HEK293 (cell line): ENCODE measurements at regions not wholly inside any gene's neighbourhood (a gene's known extent, or its start where the extent isn't known, plus 50 kb on each side); places are given as distances from the start of the nearest gene placed in this dataset.
A peak's percentile ranks its signal among the peaks of the same experiment; 100 is the strongest.

Source experiments
- EGR2 ChIP-seq: fragments of 450-650 bp; formaldehyde crosslinking; IDR thresholded peaks from 2 replicates; pipeline ENCODE4 v1.5.1; 2016; ENCODE audit warnings: low read depth, missing biosample characterization, missing genetic modification characterization
- GFI1B ChIP-seq: fragments of 450-650 bp; formaldehyde crosslinking; IDR thresholded peaks from 2 replicates; pipeline ENCODE4 v1.5.1; 2016; ENCODE audit warnings: missing biosample characterization, missing genetic modification characterization
- HOXD13 ChIP-seq: sonication (generic); formaldehyde crosslinking; IDR thresholded peaks from 2 replicates; pipeline ENCODE4 v1.8.0; 2022; ENCODE audit warnings: missing genetic modification reagents, borderline replicate concordance
- KLF1 ChIP-seq: fragments of 450-650 bp; formaldehyde crosslinking; IDR thresholded peaks from 2 replicates; pipeline ENCODE4 v1.5.1; 2016; ENCODE audit warnings: missing biosample characterization, missing genetic modification characterization
- KLF10 ChIP-seq: fragments of 450-650 bp; IDR thresholded peaks from 2 replicates; pipeline ENCODE4 v1.5.1; 2018; ENCODE audit warnings: missing biosample characterization, mild to moderate bottlenecking, missing genetic modification characterization
- KLF7 ChIP-seq: fragments of 450-650 bp; formaldehyde crosslinking; IDR thresholded peaks from 2 replicates; pipeline ENCODE4 v1.5.1; 2016; ENCODE audit warnings: missing biosample characterization, missing genetic modification characterization, borderline replicate concordance
- KLF9 ChIP-seq: fragments of 450-650 bp; formaldehyde crosslinking; IDR thresholded peaks from 2 replicates; pipeline ENCODE4 v1.5.1; 2016; ENCODE audit warnings: missing biosample characterization, missing genetic modification characterization, low read depth
- PRDM1 ChIP-seq: fragments of 450-650 bp; formaldehyde crosslinking; IDR thresholded peaks from 2 replicates; pipeline ENCODE4; 2016; ENCODE audit warnings: missing biosample characterization, missing genetic modification characterization
- SCRT2 ChIP-seq: fragments of 450-650 bp; formaldehyde crosslinking; IDR thresholded peaks from 2 replicates; pipeline ENCODE4 v1.5.1; 2016; ENCODE audit warnings: missing biosample characterization, missing genetic modification characterization
- SP2 ChIP-seq: fragments of 450-650 bp; formaldehyde crosslinking; IDR thresholded peaks from 2 replicates; pipeline ENCODE4 v1.5.1; 2016; ENCODE audit warnings: missing biosample characterization, missing genetic modification characterization
- YY1 ChIP-seq: fragments of 450-650 bp; formaldehyde crosslinking; IDR thresholded peaks from 2 replicates; pipeline ENCODE4 v1.5.1; 2018; ENCODE audit warnings: missing biosample characterization, missing genetic modification characterization
- YY2 ChIP-seq: fragments of 450-650 bp; formaldehyde crosslinking; IDR thresholded peaks from 2 replicates; pipeline ENCODE4 v1.5.1; 2016; ENCODE audit warnings: missing biosample characterization, missing genetic modification characterization
- ZBTB21 ChIP-seq: fragments of 450-650 bp; formaldehyde crosslinking; IDR thresholded peaks from 2 replicates; pipeline ENCODE4 v1.5.1; 2017; ENCODE audit warnings: missing biosample characterization, missing genetic modification characterization
- ZBTB48 ChIP-seq: fragments of 450-650 bp; formaldehyde crosslinking; IDR thresholded peaks from 2 replicates; pipeline ENCODE4 v1.5.1; 2016; ENCODE audit warnings: missing biosample characterization, missing genetic modification characterization
- ZEB2 ChIP-seq: fragments of 450-650 bp; formaldehyde crosslinking; IDR thresholded peaks from 2 replicates; pipeline ENCODE4 v1.5.1; 2016; ENCODE audit warnings: missing biosample characterization, missing genetic modification characterization
- ZFP3 ChIP-seq: fragments of 450-650 bp; formaldehyde crosslinking; IDR thresholded peaks from 2 replicates; pipeline ENCODE4 v1.5.1; 2016; ENCODE audit warnings: low read depth, missing biosample characterization, missing genetic modification characterization
- ZNF10 ChIP-seq: fragments of 450-650 bp; formaldehyde crosslinking; IDR thresholded peaks from 2 replicates; pipeline ENCODE4 v1.5.1; 2017; ENCODE audit warnings: missing biosample characterization, missing genetic modification characterization
- ZNF112 ChIP-seq: fragments of 450-650 bp; formaldehyde crosslinking; IDR thresholded peaks from 2 replicates; pipeline ENCODE4 v1.5.0; 2017; ENCODE audit warnings: missing biosample characterization, missing genetic modification characterization
- ZNF157 ChIP-seq: fragments of 450-650 bp; formaldehyde crosslinking; IDR thresholded peaks from 2 replicates; pipeline ENCODE4 v1.5.1; 2016; ENCODE audit warnings: missing biosample characterization, missing genetic modification characterization
- ZNF16 ChIP-seq: fragments of 450-650 bp; formaldehyde crosslinking; IDR thresholded peaks from 2 replicates; pipeline ENCODE4 v1.5.1; 2016; ENCODE audit warnings: low read depth, missing biosample characterization, missing genetic modification characterization
- ZNF184 ChIP-seq: fragments of 450-650 bp; IDR thresholded peaks from 2 replicates; pipeline ENCODE4 v1.5.1; 2018; ENCODE audit warnings: missing biosample characterization, mild to moderate bottlenecking, missing genetic modification characterization
- ZNF2 ChIP-seq: fragments of 450-650 bp; formaldehyde crosslinking; IDR thresholded peaks from 2 replicates; pipeline ENCODE4 v1.5.1; 2016; ENCODE audit warnings: missing biosample characterization, missing genetic modification characterization
- ZNF23 ChIP-seq: fragments of 450-650 bp; formaldehyde crosslinking; IDR thresholded peaks from 2 replicates; pipeline ENCODE4 v1.5.1; 2016; ENCODE audit warnings: missing biosample characterization, missing genetic modification characterization, borderline replicate concordance
- ZNF24 ChIP-seq: fragments of 450-650 bp; formaldehyde crosslinking; IDR thresholded peaks from 2 replicates; pipeline ENCODE4 v1.5.1; 2016; ENCODE audit warnings: missing biosample characterization, missing genetic modification characterization
- ZNF248 ChIP-seq: fragments of 450-650 bp; formaldehyde crosslinking; IDR thresholded peaks from 2 replicates; pipeline ENCODE4 v1.5.1; 2017; ENCODE audit warnings: missing biosample characterization, missing genetic modification characterization
- ZNF311 ChIP-seq: fragments of 450-650 bp; formaldehyde crosslinking; IDR thresholded peaks from 2 replicates; pipeline ENCODE4 v1.5.1; 2017; ENCODE audit warnings: missing biosample characterization, missing genetic modification characterization, borderline replicate concordance
- ZNF324 ChIP-seq: fragments of 450-650 bp; formaldehyde crosslinking; IDR thresholded peaks from 2 replicates; pipeline ENCODE4 v1.5.1; 2016; ENCODE audit warnings: missing biosample characterization, missing genetic modification characterization
- ZNF335 ChIP-seq: fragments of 450-650 bp; formaldehyde crosslinking; conservative IDR thresholded peaks from 2 replicates; pipeline ENCODE4 v1.5.1; 2016; ENCODE audit warnings: missing biosample characterization, missing genetic modification characterization
- ZNF391 ChIP-seq: fragments of 450-650 bp; formaldehyde crosslinking; IDR thresholded peaks from 2 replicates; pipeline ENCODE4 v1.5.1; 2016; ENCODE audit warnings: low read depth, missing biosample characterization, missing genetic modification characterization, borderline replicate concordance
- ZNF426 ChIP-seq: fragments of 450-650 bp; formaldehyde crosslinking; IDR thresholded peaks from 2 replicates; pipeline ENCODE4 v1.5.1; 2017; ENCODE audit warnings: missing biosample characterization, missing genetic modification characterization, mild to moderate bottlenecking, inconsistent platforms, moderate library complexity
- ZNF433 ChIP-seq: fragments of 450-650 bp; formaldehyde crosslinking; IDR thresholded peaks from 2 replicates; pipeline ENCODE4 v1.5.1; 2016; ENCODE audit warnings: missing biosample characterization, missing genetic modification characterization, low read depth
- ZNF510 ChIP-seq: fragments of 450-650 bp; formaldehyde crosslinking; IDR thresholded peaks from 2 replicates; pipeline ENCODE4 v1.5.1; 2018; ENCODE audit warnings: mild to moderate bottlenecking, missing genetic modification characterization, missing biosample characterization; ENCODE audit not compliant: insufficient replicate concordance
- ZNF530 ChIP-seq: fragments of 450-650 bp; formaldehyde crosslinking; IDR thresholded peaks from 2 replicates; pipeline ENCODE4 v1.5.1; 2016; ENCODE audit warnings: low read depth, missing biosample characterization, missing genetic modification characterization
- ZNF549 ChIP-seq: fragments of 450-650 bp; IDR thresholded peaks from 2 replicates; pipeline ENCODE4 v1.5.1; 2018; ENCODE audit warnings: missing biosample characterization, missing genetic modification characterization, mild to moderate bottlenecking, inconsistent platforms, moderate library complexity
- ZNF555 ChIP-seq: fragments of 450-650 bp; formaldehyde crosslinking; conservative IDR thresholded peaks from 2 replicates; pipeline ENCODE4 v1.5.1; 2017; ENCODE audit warnings: missing biosample characterization, mild to moderate bottlenecking, missing genetic modification characterization, inconsistent platforms
- ZNF654 ChIP-seq: fragments of 450-650 bp; formaldehyde crosslinking; IDR thresholded peaks from 2 replicates; pipeline ENCODE4 v1.5.1; 2016; ENCODE audit warnings: low read depth, missing biosample characterization, missing genetic modification characterization
- ZNF658 ChIP-seq: fragments of 450-650 bp; formaldehyde crosslinking; IDR thresholded peaks from 2 replicates; pipeline ENCODE4; 2016; ENCODE audit warnings: missing biosample characterization, missing genetic modification characterization
- ZNF701 ChIP-seq: fragments of 450-650 bp; formaldehyde crosslinking; IDR thresholded peaks from 2 replicates; pipeline ENCODE4 v1.5.1; 2016; ENCODE audit warnings: missing biosample characterization, missing genetic modification characterization
- ZNF768 ChIP-seq: fragments of 450-650 bp; formaldehyde crosslinking; IDR thresholded peaks from 2 replicates; pipeline ENCODE4 v1.5.1; 2018; ENCODE audit warnings: missing biosample characterization, mild to moderate bottlenecking, missing genetic modification characterization
- ZNF791 ChIP-seq: fragments of 450-650 bp; formaldehyde crosslinking; IDR thresholded peaks from 2 replicates; pipeline ENCODE4 v1.5.1; 2016; ENCODE audit warnings: missing biosample characterization, missing genetic modification characterization
- ZXDB ChIP-seq: fragments of 450-650 bp; formaldehyde crosslinking; IDR thresholded peaks from 2 replicates; pipeline ENCODE4 v1.5.1; 2016; ENCODE audit warnings: missing biosample characterization, missing genetic modification characterization
- TF ChIP-seq, protein P1 (sequence below): fragments of 450-650 bp; formaldehyde crosslinking; IDR thresholded peaks from 2 replicates; pipeline ENCODE4 v1.5.1; 2016; ENCODE audit warnings: missing biosample characterization, missing genetic modification characterization

DNA sequence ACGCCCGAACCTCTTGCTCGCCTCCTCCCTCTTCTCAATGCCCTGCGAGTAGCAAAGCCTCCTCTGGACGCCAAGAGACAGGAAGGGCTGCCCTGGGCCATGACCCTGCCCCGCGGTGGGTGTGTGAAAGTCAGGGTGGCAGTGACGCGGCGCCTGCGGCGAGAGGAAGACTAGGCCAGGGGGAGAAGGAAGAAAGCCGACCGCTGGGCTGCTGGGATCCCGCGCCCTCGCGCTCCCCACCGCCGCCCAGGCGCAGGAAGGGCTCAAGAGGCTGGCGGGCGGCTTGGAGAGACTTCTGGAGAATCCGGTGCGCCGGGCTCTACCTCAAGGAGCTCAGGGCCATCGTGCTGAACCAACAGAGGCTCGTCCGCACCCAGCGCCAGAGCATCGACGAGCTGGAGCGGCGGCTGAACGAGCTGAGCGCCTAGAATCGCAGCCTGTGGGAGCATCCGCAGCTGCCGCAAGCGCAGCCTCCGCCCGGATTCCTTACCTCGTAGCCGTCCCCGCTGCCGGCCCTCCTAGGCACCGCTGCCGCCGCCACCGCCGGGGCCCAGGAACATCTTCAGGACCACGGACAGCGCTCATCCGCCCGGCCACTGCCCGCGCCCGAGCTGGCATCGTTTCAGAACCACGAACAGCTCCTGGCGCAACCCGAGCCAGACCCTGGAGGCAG is 105.0 kb upstream of the PRB2 start (continued):
- TF ChIP-seq ZNF391 (tag by site-specific recombination) = 0 out of 2 replicates have a peak, but pooled peaks have one; percentile 13
- peak; percentile 39; the same call in 1 of the 2 replicates for TF ChIP-seq KLF1 (tag by site-specific recombination)
- no peak for TF ChIP-seq ZNF768
- TF ChIP-seq ZNF2 = 0 out of 2 replicates have a peak, but pooled peaks have one; percentile 69
- TF ChIP-seq ZNF23 (tag by site-specific recombination) = no peak
- TF ChIP-seq ZBTB48 = peak; percentile 55; the same call in 1 of the 2 replicates
- no peak; the same call in 1 of the 2 replicates for TF ChIP-seq ZNF324
- TF ChIP-seq ZNF311 (tag by site-specific recombination) = no peak
- no peak for TF ChIP-seq ZNF555 (tag by site-specific recombination)
- TF ChIP-seq ZFP3 = no peak
- peak; percentile 54; the same call in 1 of the 2 replicates for TF ChIP-seq ZXDB (tag by site-specific recombination)
- TF ChIP-seq ZBTB21 = no peak
- no peak for TF ChIP-seq ZNF157 (tag by site-specific recombination)
- TF ChIP-seq ZNF184 (tag by site-specific recombination) = peak; percentile 28; the same call in 1 of the 2 replicates
- TF ChIP-seq EGR2 (tag by site-specific recombination) = no peak
- no peak for TF ChIP-seq ZNF530 (tag by site-specific recombination)
- TF ChIP-seq ZNF658 (tag by site-specific recombination) = no peak
- no peak for TF ChIP-seq YY1 (tag by site-specific recombination)
- no peak for TF ChIP-seq KLF7 (tag by site-specific recombination)
- TF ChIP-seq ZNF510 (tag by site-specific recombination) = no peak
- TF ChIP-seq, protein P1, sequence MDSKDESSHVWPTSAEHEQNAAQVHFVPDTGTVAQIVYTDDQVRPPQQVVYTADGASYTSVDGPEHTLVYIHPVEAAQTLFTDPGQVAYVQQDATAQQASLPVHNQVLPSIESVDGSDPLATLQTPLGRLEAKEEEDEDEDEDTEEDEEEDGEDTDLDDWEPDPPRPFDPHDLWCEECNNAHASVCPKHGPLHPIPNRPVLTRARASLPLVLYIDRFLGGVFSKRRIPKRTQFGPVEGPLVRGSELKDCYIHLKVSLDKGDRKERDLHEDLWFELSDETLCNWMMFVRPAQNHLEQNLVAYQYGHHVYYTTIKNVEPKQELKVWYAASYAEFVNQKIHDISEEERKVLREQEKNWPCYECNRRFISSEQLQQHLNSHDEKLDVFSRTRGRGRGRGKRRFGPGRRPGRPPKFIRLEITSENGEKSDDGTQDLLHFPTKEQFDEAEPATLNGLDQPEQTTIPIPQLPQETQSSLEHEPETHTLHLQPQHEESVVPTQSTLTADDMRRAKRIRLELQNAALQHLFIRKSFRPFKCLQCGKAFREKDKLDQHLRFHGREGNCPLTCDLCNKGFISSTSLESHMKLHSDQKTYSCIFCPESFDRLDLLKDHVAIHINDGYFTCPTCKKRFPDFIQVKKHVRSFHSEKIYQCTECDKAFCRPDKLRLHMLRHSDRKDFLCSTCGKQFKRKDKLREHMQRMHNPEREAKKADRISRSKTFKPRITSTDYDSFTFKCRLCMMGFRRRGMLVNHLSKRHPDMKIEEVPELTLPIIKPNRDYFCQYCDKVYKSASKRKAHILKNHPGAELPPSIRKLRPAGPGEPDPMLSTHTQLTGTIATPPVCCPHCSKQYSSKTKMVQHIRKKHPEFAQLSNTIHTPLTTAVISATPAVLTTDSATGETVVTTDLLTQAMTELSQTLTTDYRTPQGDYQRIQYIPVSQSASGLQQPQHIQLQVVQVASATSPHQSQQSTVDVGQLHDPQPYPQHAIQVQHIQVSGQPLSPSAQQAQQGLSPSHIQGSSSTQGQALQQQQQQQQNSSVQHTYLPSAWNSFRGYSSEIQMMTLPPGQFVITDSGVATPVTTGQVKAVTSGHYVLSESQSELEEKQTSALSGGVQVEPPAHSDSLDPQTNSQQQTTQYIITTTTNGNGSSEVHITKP (tag by site-specific recombination) = no peak
- TF ChIP-seq ZNF248 (tag by site-specific recombination) = no peak
- no peak for TF ChIP-seq ZNF549
- TF ChIP-seq HOXD13 (CRISPR knock-in tag) = peak; percentile 97
- no peak for TF ChIP-seq ZNF701 (tag by site-specific recombination)
- TF ChIP-seq ZNF24 (tag by site-specific recombination) = peak; percentile 75; the same call in 1 of the 2 replicates
- TF ChIP-seq ZEB2 = peak; percentile 50; the same call in 1 of the 2 replicates
- TF ChIP-seq SCRT2 (tag by site-specific recombination) = no peak
- TF ChIP-seq ZNF791 = no peak
- TF ChIP-seq KLF10 (tag by site-specific recombination) = no peak
- no peak for TF ChIP-seq KLF9
- no peak for TF ChIP-seq ZNF654 (tag by site-specific recombination)
- no peak for TF ChIP-seq PRDM1 (tag by site-specific recombination)
- no peak for TF ChIP-seq ZNF426 (tag by site-specific recombination)
- no peak for TF ChIP-seq ZNF335 (tag by site-specific recombination)
- no peak for TF ChIP-seq ZNF433 (tag by site-specific recombination)
- no peak for TF ChIP-seq ZNF10 (tag by site-specific recombination)
- TF ChIP-seq GFI1B (tag by site-specific recombination) = no peak
- no peak for TF ChIP-seq ZNF112
- TF ChIP-seq SP2 (tag by site-specific recombination) = no peak
- TF ChIP-seq ZNF16 = no peak
- no peak for TF ChIP-seq YY2 (tag by site-specific recombination)
